Caki2 (cell line): ENCODE measurements at regions not wholly inside any gene's neighbourhood (a gene's known extent, or its start where the extent isn't known, plus 50 kb on each side); places are given as distances from the start of the nearest gene placed in this dataset.
"Not testable (repeated sequence)": the region's sequence is repeated elsewhere in the genome, so short reads cannot be mapped to it uniquely, and the experiment has no call there.

Source experiments
- DNase-seq: peaks from one replicate; pipeline ENCODE4 v3.0.0-alpha.2; 2015; ENCODE audit warnings: low read depth
- in situ Hi-C: cut with HindIII; loops from 2 replicates; pipeline ENCODE4 v1.10.0; 2016; ENCODE audit warnings: low sequenced_read_pairs, low pct_unique_long_range_greater_than_20kb, mixed read lengths

DNA sequence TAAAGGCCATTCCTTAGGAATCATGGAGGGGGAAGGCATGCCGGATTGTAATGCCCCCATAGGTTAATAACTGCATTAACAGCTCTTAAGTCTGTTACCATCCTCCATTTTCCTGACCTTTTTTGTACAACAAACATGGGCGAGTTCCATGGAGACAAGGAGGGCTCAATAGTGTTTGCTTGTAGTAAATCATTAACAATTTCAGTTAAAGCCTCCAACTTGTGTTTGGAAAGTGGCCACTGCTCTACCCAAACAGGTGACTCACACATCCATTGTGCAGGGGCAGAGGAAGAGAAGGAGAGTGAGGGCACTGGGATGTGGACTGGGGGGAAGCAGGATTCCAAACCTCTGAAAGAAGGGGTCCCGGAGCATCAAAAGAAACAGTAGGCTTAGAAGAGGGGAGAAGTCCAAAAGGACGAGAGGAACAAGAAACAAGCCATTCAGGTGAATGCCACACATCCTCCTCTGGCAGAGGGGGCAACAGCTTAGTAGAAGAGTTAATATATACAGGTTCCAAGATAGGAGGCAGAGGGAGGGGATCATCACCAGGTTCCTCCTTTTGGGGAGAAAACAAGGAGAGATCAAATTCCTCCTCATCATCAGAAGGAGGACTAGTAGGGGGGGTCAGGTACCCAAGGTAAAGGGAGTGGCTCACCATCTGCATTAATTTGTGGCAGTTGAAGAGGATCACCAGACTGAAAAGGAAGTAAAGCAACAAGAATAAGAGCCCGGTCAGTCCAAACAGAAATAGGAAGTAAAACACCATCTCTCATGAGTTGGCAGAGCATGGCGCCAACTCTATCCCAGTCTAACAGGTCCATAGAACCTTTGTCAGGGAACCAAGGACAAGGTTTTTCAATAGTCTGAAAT is 189.4 kb upstream of the RAI14 start:
- in situ Hi-C loops: not testable (repeated sequence)
- peak; percentile 86 for DNase-seq

DNA sequence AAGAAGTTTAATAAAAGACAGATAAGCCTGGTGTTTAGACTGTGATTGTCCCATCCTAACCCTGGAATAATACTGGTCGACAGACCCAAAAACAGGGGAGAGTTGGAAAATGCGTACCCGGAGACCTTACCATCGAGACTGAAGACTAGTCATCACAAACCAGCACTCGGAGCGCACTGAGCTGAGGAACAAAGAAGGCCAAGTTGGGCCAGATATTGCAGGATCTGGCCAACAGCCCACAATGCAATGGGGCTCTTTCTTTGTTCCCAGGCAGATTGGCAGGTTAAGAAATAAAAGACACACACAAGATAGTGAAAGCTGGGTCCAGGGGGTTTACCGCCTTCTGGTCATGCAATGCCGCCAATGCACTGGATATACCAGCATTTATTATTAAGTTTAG is 188.7 kb upstream of the RAI14 start:
- no peak for DNase-seq
- in situ Hi-C loops: no loop called here

DNA sequence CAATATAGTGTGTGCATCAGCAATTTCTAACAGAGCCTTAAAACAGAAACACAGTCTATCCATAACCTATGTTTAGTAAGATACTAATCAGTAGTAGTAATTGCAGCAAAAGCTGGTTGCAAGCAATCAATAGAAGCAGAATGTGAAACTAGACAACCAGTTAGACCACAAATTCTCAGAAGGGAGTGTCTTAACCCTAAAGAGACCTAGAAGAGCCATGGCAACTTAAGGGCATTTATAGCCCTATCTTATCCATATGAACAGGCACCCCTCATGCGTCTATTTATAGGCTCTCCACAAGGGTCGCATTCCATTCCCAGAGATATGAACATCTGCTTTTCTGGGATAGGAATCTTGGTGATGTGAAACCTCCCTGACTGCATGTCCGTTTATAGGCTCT is 188.1 kb upstream of the RAI14 start:
- DNase-seq, in situ Hi-C loops: not testable (repeated sequence)

DNA sequence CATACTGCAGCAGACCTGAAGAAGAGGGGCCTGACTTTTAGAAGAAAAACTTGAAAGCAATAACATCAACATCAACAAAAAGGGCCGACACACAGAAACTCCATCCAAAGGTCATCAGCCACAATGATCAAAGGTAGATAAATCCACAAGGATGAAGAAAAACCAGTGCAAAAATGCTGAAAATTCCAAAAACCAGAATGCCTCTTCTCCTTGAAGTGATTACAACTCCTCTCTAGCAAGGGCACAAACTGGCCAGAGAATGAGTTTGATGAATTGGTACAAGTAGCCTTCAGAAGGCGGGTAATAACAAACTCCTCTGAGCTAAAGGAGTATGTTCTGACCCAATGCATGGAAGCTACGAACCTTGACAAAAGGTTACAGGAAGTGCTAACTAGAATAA is 186.2 kb upstream of the RAI14 start:
- no peak for DNase-seq

DNA sequence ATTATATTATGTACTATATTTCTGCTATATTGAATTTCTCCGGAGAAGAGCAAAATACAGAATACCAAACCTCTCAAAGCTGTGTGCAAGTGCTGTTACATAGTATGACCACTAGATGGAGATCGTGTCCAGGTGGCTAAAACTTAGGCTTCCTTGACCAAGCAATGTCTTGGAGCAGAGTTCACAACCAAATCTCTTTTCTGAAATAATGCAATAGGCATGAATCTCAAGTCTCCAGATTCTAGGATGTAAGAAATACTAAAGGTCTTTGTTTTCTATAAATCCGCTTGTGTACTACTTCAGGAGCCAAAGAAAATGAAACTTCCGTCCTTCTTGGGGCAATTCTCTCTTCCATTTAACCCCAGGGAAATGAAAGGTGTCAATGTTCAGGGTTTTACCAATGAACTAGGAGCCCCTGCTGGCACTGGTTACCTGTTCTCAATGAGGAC is 181.5 kb upstream of the RAI14 start:
- in situ Hi-C loops: no loop called here
- DNase-seq: peak; percentile 34

More for the DNA sequence above, 186.2 kb upstream of the RAI14 start:
- in situ Hi-C loops: no loop called here

DNA sequence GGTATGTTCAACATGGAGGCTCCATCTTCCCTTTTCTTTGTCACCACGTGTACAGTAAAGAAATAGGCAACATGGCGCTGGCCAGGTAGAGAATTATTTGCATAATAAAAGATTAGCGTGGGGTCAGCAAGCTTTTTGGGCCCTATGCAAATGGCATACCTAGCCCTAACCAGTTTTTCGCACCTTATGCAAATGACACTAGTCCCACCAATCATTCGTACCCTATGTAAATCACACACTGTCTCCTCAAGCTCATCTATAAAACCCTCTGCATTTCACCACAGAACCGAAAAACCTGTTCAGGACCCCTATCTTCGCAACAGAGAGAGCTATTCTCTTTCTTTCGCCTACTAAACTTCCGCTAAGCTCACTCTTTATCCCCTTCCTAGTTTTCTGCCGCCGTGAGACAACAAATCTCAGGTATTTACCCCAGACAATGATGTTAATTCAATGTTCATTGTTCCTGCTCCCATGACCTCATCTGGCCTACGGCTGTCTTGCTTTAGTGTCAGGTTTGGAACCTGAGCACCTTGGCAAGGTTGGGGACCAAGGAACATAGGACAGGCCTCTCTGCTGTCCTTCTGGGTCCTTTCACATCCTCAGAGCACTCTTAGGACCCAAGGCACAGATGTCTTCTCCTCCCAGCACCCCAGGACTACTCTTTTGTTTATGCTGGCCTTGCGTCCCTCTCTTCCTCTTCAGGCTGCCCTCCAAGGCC is 180.7 kb upstream of the RAI14 start:
- in situ Hi-C loops: no loop called here

DNA sequence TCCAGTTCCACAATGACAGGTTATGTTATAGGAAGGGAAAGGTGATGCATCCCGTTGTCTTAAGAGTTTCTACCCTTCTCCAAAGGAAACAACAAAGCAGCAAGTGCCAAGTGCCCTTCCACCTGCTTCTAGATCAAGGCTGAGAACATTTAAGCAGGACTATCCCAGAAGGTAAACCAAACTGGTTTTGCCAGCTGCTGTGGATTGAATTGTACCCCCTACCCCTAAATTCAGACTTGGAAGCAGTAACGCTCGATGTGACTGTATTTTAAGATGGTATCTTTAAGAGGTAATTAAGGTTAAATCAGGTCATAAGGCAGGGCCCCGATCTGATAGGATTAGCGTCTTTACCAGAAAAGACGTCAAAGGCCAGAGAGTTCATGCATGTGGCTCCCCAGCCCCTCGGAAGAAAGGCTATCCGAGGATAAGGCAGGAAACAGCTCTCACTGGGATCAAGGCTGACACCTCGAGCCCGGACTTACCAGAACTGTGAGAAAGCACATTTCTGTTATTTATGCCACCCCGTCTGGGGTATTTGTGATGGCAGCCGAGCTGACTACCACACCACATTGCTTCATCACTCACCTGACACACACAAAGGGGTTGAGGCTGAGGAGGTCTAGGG is 179.1 kb upstream of the RAI14 start:
- in situ Hi-C loops: no loop called here
- no peak for DNase-seq

More for the DNA sequence above, 180.7 kb upstream of the RAI14 start:
- no peak for DNase-seq

DNA sequence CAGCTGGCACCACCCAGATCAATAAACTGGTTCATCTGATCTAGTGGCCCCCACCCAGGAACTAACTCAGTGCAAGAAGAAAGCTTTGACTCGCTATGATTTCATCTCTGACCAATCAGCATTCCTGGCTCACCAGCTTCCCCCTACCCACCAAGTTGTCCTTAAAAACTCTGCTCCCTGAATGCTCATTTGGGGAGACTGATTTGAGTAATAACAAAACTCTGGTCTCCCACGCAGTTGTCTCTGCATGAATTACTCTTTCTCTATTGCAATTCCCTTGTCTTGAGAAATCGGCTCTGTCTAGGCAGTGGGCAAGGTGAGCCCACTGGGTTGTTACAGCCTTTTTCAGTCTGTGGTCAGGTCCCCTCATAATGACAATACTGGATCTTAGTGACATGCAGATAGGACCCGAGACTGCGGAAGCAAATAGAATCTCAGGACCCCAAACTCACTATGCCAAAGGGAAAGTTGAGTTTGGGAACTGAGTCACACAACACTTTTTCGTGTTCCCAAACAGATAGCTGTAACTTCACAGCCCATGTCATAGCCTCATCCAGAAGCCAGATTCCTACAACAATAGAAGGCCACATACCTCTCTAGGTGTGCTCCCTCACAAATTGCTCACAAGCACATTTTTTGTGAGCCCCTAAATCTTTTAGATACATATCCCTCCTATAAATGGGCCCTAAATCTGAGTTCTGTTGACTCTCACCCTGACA is 175.2 kb upstream of the RAI14 start:
- DNase-seq: no peak
- in situ Hi-C loops: no loop called here

DNA sequence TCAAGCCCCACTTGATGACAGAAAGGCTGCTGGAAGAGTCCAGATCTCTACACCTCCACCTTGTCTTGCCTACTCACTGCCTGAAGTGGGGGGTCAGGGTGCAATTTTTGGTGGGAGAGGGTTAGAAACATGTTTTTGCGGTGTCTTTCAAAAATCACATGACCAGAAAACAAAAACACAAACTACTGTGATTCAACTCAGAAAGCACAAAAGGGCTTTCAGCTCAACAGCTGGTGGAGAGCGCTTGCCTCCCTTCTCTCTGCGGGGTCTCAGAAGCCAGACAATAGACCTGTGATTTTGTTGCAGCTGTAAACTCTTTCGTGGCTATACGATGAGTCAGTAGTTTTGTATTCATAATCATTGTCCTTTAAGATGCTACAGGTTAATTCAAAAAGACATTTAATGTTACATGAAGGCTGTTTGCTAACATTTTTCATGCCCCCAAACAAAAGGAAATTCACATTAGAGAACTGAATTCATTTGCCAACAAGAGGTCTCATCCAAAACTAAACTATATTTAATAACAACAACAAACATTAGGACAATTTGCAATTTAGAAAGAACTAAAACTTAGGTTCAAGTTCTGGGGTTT is 172.6 kb upstream of the RAI14 start:
- in situ Hi-C loops: no loop called here
- DNase-seq: no peak

DNA sequence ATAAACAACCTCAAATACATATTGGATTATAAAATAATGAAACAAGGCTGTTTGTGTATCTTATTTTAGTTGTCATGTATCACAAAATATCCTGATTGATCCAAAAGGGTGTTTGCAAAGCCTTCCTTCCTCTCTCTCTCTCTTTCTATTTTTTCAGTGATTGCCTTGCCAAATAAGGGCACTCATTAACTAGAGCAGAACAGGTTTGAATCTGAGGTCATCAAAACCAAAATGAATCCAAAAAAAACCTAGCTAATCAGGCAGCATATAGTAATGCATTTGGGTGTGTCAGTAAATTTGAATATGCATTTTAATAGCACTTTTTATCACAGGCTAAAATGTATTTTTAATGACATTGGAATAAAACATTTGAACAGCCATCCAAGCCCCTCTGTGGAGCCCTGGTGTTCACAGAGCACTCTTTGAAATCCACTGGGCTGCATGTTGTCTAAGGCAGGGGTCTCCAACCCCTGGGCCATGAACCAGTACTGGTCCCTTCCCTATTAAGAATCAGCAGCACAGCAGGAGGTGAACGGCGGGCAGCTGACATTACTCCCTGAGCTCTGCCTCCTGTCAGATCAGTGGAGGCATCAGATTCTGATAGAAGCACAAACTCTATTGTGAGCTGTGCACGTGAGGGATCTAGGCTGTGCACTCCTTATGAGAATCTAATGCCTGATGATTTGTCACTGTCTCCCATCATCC is 171.8 kb upstream of the RAI14 start:
- DNase-seq: no peak
- in situ Hi-C loops: no loop called here

DNA sequence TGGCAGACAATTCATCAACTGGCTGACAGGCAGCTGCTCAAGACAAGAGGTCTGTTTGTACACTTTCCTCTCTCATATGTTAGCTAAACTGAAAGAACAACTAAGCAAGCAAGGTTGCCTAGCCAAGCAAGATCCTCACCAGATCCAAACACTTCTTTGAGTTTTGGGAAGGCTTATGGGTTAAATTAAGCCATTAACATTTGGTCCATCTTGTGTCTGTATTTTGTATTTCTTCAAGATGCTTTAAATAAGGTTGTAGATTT is 170.4 kb upstream of the RAI14 start:
- in situ Hi-C loops: no loop called here
- DNase-seq: no peak

DNA sequence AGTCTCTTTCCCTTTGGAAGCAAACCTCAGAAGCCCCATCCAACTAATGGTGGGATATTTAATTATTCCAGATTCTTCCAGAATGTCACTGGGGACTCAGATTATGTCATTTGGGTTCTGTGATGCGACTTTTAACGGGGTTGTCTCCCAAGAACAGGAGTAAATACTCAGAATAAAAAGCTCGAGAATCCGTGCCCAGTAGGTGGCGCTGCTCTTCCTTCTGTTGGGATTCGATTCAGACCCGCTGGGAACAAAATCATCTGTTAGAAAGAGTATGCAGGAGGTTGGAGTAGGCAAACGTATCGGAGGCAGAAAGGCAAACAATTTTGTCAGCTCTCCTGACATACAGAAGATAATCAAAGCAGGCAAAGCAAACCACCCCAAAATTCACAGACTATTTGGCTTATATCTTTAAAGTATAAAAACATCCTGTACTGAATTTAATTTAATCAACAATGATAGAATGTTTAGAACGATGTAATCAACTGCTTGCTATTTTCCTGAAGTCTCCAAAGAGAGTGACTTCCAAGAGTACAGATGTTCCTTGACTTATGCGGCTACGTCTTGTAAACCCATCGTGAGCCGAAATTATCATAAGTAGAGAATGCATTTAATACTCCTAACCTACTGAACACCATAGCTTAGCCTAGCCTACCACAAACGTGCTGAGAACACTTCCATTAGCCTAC is 169.8 kb upstream of the RAI14 start:
- in situ Hi-C loops: no loop called here
- DNase-seq: peak; percentile 76

DNA sequence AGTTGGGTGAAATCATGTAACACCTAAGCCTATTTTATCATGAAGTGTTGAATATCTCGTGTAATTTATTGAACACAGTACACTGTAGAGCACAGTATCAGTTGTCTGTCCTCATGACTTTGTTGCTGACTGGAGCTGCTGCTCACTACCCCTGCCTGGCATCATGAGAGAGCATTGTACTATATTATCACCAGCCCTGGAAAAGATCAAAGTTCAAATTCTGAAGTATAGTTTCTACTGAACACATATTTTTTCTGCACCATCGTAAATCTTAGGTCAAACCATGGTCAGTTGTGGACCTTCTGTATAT is 169.3 kb upstream of the RAI14 start:
- no peak for DNase-seq
- in situ Hi-C loops: no loop called here

DNA sequence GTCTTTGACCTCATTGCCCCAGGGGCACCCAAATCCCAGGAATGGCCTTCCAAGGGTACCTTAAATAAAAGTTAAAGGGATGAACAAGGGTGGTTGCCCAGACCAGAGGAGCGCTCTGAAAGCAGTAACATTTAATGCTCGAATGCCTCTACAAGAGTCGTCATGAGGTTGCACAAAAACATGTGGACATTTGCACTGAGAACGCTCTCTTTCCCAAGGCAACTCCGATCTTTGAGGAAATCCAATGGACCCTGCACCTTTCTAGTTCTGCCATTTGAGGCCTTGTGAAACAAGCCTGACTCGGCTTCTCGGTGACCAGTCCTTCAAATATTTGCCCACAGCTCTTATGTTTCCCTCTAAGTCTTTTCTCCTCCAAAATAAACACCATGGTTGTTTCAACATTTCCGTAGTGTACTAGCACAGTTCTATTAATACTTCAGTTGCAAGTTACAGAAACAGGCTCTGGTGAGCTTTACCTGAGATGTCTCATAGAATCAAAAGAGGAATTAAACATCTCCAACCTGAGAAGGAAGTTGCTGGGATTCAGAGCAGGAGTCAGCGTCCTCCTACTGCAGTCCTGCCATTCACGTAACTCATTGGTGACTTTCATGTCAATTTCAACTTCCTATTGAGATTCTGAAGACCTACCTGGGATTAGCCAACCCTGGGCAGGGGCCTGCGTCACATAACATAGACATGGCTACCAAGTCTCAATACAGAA is 168.8 kb upstream of the RAI14 start:
- DNase-seq: peak; percentile 42
- in situ Hi-C loops: no loop called here

DNA sequence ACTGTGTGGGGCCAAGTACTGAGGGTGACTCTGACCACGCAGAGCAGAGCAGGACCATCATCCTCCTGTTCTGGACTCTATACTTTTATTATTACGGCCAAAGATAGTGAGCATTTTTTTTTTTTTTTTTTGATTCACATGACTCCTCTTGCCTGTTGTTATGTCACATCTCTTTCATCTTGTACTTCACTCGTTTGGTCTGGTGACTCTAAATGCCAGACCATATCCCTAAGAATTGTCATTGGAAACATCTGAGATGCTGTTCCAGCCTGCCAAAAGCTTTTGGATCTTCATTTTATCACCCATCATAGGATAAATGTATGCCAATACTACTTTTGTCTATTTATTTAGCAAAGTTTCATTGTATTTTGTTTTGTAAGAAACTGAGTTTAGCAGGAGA is 168.2 kb upstream of the RAI14 start:
- in situ Hi-C loops: no loop called here
- no peak for DNase-seq

DNA sequence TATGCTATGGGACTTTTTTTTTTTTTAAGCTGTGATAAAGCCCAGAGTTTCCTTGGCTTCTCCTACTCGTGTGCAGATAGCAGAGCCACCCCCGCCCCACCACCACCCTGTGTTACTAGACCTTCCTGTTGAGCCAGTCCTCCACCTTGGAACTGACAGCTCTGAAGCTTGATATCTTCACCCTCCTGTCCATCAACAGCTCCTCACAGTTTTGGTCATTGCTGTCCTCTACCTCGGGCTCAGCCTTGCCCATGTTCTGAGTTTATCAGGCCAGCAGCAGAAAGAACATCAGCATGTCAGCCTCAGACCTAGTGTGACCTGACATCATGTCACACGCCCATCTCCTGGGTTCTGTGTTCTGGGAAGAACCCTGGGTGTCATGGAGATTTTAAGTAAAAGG is 167.1 kb upstream of the RAI14 start:
- in situ Hi-C loops: no loop called here
- no peak for DNase-seq
